ENCODE measurements at regions not wholly inside any gene's neighbourhood (a gene's known extent, or its start where the extent isn't known, plus 50 kb on each side); places are given as distances from the start of the nearest gene placed in this dataset.

DNA sequence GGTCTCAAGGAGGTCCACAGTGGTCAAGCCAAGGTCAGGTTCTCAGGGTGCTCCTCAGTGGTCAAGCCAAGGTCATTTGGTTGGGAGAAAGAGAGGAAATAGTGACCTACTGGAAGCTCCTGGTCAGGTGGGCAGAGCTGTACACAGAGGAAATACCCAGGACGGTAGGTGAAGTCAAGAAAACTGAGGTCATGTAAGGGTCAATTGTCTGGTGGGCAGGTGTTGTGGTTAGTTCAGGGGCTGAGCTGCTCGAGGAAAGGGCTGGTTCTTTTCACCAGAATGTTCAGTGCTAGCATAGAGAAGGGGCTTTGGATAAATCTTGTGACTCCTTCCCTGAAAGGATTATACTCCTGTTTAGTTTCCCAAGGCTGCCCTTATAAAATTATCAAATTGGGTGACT is 540.5 kb downstream of the VRK1 start:
- no peak overlapping the region for H3K27ac ChIP-seq
- TF ChIP-seq, protein P1, sequence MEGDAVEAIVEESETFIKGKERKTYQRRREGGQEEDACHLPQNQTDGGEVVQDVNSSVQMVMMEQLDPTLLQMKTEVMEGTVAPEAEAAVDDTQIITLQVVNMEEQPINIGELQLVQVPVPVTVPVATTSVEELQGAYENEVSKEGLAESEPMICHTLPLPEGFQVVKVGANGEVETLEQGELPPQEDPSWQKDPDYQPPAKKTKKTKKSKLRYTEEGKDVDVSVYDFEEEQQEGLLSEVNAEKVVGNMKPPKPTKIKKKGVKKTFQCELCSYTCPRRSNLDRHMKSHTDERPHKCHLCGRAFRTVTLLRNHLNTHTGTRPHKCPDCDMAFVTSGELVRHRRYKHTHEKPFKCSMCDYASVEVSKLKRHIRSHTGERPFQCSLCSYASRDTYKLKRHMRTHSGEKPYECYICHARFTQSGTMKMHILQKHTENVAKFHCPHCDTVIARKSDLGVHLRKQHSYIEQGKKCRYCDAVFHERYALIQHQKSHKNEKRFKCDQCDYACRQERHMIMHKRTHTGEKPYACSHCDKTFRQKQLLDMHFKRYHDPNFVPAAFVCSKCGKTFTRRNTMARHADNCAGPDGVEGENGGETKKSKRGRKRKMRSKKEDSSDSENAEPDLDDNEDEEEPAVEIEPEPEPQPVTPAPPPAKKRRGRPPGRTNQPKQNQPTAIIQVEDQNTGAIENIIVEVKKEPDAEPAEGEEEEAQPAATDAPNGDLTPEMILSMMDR (conservative IDR thresholded peaks at IDR 0.05), result no peak
- TF ChIP-seq ZFX (IDR thresholded peaks at IDR 0.05), result no peak

DNA sequence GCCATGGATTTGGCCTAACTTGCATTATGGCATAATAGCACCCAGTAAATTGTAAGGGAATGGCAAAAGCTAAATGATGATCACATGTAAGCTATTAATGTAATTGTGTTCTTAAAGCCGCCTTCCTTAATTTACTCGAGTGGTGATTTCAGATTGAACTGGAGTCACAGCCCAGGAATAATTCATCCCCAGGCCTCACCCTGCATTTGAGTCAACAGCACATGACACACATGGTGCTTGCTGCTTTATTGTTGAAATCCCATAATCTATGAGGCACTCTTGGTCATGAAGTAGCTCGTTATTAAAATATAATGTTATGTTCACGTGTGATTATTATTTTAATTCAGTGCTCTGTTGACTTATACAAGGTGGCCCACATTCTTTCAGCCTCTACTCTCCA is 547.5 kb downstream of the VRK1 start:
- TF ChIP-seq, protein P1 (conservative IDR thresholded peaks at IDR 0.05), result no peak
- no peak for TF ChIP-seq ZFX (IDR thresholded peaks at IDR 0.05)
- H3K27ac ChIP-seq, result no peak overlapping the region

DNA sequence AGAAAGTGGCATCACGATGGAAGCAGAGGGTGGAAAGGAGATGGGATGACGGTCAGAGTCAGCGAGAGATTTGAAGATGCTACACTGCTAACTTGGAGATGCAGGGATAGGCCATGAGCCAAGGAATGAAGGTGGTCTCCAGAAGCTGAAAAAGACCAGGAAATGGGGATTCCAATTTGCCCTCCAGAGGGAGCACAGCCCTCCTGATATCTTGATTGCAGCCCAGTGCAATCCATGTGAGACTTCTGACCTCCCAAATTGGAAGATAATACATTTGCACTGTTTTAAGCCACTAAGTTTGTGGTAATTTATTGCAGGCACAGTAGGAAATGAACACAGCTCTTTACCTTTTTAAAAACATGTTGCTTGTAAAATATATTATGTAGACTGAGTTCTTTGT is 549.5 kb downstream of the VRK1 start:
- TF ChIP-seq, protein P1 (conservative IDR thresholded peaks at IDR 0.05), result no peak
- TF ChIP-seq ZFX (IDR thresholded peaks at IDR 0.05), result no peak
- H3K27ac ChIP-seq, result no peak overlapping the region

DNA sequence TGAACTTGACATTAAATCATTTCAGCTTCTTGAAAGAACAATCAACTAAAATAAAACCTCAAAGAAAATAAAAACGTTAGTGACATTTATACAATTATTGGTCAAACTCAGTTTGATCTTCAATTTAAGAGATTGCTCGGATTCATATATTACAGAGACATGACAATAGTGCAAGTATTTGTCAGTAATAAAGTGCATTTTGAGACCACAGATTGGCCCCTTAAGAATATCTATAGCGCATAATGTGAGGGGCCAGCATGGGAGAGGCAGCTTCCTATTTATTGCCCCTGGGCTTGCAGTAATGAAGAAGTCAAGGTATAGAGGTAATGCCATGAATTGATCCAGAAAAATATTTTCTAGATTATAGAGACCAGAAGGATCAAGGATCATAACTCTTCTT is 552.3 kb downstream of the VRK1 start:
- TF ChIP-seq, protein P1 (conservative IDR thresholded peaks at IDR 0.05), result no peak
- TF ChIP-seq ZFX (IDR thresholded peaks at IDR 0.05), result no peak
- no peak overlapping the region for H3K27ac ChIP-seq

DNA sequence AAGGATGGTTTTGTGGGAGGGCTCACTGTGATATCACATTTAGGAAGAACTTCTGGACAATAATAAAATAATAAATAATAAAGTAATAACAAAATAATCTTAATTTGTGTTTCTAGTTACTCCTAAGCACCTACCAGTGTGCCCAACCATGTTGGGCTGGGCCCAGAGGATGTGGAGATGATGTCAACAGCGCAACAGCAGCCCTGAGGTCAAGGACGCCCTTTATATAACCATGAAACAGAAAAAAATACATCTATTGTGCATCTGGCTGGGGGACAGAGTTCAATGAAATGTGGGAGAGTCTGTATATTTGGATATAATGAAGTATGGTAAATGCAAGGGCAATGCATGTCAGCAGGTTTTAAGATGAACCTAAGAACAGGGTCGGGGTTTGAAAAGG is 552.8 kb downstream of the VRK1 start:
- TF ChIP-seq, protein P1 (conservative IDR thresholded peaks at IDR 0.05), result no peak
- no peak for TF ChIP-seq ZFX (IDR thresholded peaks at IDR 0.05)
- H3K27ac ChIP-seq, result no peak overlapping the region

DNA sequence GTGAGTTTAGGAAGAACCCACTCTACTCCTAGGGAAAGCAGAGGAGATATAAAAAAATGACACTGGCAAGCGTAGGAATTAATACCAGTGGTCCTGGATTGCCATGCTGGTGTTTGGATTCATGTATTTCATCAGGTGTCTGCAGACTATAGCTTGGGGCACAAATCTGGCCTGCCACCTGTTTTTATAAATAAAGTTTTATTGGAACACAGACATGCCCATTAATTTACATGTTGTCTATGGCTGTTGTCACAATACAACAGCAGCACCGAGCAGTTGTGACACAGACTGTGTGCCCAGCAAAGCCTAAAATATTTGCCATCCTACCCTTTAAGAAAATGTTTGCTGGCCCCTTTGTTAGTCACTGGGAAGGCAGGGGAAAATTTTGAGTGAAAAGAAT is 553.2 kb downstream of the VRK1 start:
- H3K27ac ChIP-seq, result no peak overlapping the region
- TF ChIP-seq, protein P1 (conservative IDR thresholded peaks at IDR 0.05), result no peak
- TF ChIP-seq ZFX (IDR thresholded peaks at IDR 0.05), result no peak

DNA sequence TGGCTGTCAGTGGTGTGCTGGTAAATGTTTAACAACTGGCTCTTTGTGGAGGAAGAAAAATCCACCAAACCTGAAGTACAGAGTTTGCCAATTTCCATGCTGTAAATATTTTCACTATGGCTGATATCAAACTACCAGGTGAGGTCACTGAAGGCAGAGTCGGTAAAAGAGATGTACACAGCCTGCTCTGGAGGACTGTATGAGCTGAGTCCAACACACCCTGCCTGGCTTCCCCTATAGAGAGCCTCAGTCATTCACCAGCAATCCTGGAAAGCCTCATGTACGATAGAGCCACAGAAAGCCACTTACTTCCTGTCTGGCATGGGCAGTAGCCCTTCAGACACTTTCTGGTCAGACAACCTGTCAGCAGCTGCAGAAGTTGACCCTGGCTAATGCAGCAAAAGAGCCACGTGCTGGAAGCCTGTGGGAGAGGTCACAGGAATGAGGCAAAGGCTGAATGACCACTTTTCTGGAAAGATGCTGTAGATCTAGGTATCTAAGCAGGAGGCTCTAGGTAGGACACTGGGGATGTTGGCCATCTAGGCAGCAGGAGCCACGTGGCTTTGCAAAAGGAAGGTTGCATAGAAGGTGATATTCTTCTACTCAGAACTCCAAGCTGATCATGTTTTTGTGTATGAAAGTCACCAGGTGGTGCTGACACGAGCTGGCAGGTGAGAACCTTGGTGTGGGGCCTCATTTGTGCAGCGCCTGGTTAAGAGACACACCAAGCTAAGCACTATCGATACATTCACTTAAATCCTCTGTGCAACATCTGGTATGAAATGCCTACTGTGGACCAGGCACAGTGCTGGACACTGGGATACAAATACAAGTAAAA is 553.9 kb downstream of the VRK1 start:
- no peak for TF ChIP-seq ZFX (IDR thresholded peaks at IDR 0.05)
- TF ChIP-seq, protein P1 (conservative IDR thresholded peaks at IDR 0.05), result no peak

More for the DNA sequence above, 553.9 kb downstream of the VRK1 start:
- no peak overlapping the region for H3K27ac ChIP-seq
